GM18499 (cell line): ENCODE measurements at regions not wholly inside any gene's neighbourhood (a gene's known extent, or its start where the extent isn't known, plus 50 kb on each side); places are given as distances from the start of the nearest gene placed in this dataset.

Experiments used
- ATAC-seq: cut with Tn5 transposase; IDR thresholded peaks from one replicate; pipeline ENCODE4 v1.9.1; 2021; ENCODE audit warnings: moderate number of reproducible peaks; ENCODE audit not compliant: insufficient read depth, unreplicated experiment

GRCh38 chr16:55204923-55205322, 119.1 kb upstream of the IRX6 start:
- no peak for ATAC-seq

- ATAC-seq: no peak
Observed at GRCh38 chr16:55207693-55208428, 116.1 kb upstream of the IRX6 start.

- ATAC-seq: no peak
Observed at GRCh38 chr16:55209626-55210025, 114.4 kb upstream of the IRX6 start.

- ATAC-seq: no peak
Observed at GRCh38 chr16:55212791-55213190, 111.2 kb upstream of the IRX6 start.

- ATAC-seq: no peak
Observed at GRCh38 chr16:55214412-55214811, 109.6 kb upstream of the IRX6 start.

- ATAC-seq: no peak
Observed at GRCh38 chr16:55214974-55215494, 109.0 kb upstream of the IRX6 start.

- ATAC-seq: no peak
Observed at GRCh38 chr16:55217392-55217791, 106.6 kb upstream of the IRX6 start.

- no peak for ATAC-seq
Observed at GRCh38 chr16:55221836-55222235, 102.2 kb upstream of the IRX6 start.

GRCh38 chr16:55222486-55222885, 101.5 kb upstream of the IRX6 start:
- no peak for ATAC-seq

GRCh38 chr16:55225972-55226542, 97.9 kb upstream of the IRX6 start:
- no peak for ATAC-seq

GRCh38 chr16:55232822-55233221, 91.2 kb upstream of the IRX6 start:
- ATAC-seq: no peak

GRCh38 chr16:55233464-55233863, 90.5 kb upstream of the IRX6 start:
- no peak for ATAC-seq

GRCh38 chr16:55236655-55237054, 87.3 kb upstream of the IRX6 start:
- no peak for ATAC-seq

GRCh38 chr16:55239723-55240122, 84.3 kb upstream of the IRX6 start:
- no peak for ATAC-seq

GRCh38 chr16:55240888-55241287, 83.1 kb upstream of the IRX6 start:
- no peak for ATAC-seq

GRCh38 chr16:55242667-55243066, 81.3 kb upstream of the IRX6 start:
- ATAC-seq: no peak

GRCh38 chr16:55248058-55248457, 75.9 kb upstream of the IRX6 start:
- no peak for ATAC-seq

- ATAC-seq: no peak
Observed at GRCh38 chr16:55248494-55248893, 75.5 kb upstream of the IRX6 start.

GRCh38 chr16:55249361-55249760, 74.6 kb upstream of the IRX6 start:
- ATAC-seq: no peak

- ATAC-seq: no peak
Observed at GRCh38 chr16:55249936-55250335, 74.1 kb upstream of the IRX6 start.

GRCh38 chr16:55250701-55251100, 73.3 kb upstream of the IRX6 start:
- ATAC-seq: no peak

GRCh38 chr16:55251151-55251550, 72.9 kb upstream of the IRX6 start:
- no peak for ATAC-seq
